Fibroblast of pulmonary artery (primary cell): ENCODE measurements at regions not wholly inside any gene's neighbourhood (a gene's known extent, or its start where the extent isn't known, plus 50 kb on each side); places are given as distances from the start of the nearest gene placed in this dataset.

ENCODE experiments used
- DNase-seq: peaks from one replicate; pipeline ENCODE4 v3.0.0-alpha.2; 2010; ENCODE audit warnings: low read depth
- H3K4me3 ChIP-seq: replicated peaks from 2 replicates; pipeline ENCODE4 v1.5.1; 2011; ENCODE audit warnings: low read depth, mild to moderate bottlenecking, control low read depth, low read length, moderate library complexity
- TF ChIP-seq, protein P1 (sequence below): IDR thresholded peaks from 2 replicates; pipeline ENCODE4 v1.5.1; 2011; ENCODE audit warnings: mild to moderate bottlenecking, control low read depth, low read length, inconsistent platforms; ENCODE audit errors: missing control alignments

GRCh38 chrX:43357741-43358140, 298.4 kb upstream of the MAOA start:
- H3K4me3 ChIP-seq, result no peak overlapping the region
- TF ChIP-seq, protein P1, sequence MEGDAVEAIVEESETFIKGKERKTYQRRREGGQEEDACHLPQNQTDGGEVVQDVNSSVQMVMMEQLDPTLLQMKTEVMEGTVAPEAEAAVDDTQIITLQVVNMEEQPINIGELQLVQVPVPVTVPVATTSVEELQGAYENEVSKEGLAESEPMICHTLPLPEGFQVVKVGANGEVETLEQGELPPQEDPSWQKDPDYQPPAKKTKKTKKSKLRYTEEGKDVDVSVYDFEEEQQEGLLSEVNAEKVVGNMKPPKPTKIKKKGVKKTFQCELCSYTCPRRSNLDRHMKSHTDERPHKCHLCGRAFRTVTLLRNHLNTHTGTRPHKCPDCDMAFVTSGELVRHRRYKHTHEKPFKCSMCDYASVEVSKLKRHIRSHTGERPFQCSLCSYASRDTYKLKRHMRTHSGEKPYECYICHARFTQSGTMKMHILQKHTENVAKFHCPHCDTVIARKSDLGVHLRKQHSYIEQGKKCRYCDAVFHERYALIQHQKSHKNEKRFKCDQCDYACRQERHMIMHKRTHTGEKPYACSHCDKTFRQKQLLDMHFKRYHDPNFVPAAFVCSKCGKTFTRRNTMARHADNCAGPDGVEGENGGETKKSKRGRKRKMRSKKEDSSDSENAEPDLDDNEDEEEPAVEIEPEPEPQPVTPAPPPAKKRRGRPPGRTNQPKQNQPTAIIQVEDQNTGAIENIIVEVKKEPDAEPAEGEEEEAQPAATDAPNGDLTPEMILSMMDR, result no peak
- no peak for DNase-seq

GRCh38 chrX:43373032-43373431, 283.1 kb upstream of the MAOA start:
- TF ChIP-seq, protein P1, result no peak
- no peak for DNase-seq
- no peak overlapping the region for H3K4me3 ChIP-seq

GRCh38 chrX:43375136-43375535, 281.0 kb upstream of the MAOA start:
- TF ChIP-seq, protein P1, result no peak
- no peak overlapping the region for H3K4me3 ChIP-seq
- DNase-seq, result no peak

DNA sequence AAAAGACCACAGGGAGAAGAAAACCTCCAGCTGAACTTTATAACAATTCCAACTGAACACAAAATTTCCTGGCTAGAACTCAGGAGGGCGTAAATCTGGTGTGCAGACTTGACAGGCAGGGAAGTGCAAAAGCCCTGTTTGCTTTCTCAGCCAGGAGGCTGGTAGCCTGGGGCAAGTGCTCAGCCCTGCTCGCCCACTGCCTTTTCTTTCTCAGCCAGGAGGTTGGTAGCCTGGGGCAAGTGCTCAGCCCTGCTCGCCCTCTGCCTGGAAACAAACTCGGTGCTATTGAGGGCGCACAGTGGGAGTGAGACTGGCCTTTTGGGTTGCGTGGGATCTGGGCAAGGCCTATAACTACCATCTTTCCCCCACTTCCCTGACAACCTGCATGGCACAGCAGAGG, 275.4 kb upstream of the MAOA start:
- TF ChIP-seq, protein P1, result no peak
- DNase-seq, result no peak
- H3K4me3 ChIP-seq, result no peak overlapping the region

DNA sequence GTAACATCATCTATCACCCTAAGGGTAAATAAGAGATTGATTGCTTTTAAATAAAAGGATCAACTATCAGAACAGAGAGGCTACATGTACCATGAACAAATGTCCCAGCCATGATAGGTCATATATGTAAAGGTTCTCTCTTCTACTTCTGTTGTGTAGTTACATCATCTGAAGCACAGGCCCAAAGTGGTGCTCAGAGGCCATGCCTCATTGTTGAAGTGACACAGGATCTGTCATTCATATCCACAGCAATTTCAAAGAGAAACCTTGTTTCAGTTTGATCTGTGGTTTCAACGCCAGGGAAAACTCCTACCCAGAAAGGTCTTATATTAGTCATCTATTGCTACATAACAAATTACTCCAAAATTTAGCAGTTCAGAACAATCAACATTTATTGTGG, 269.2 kb upstream of the MAOA start:
- TF ChIP-seq, protein P1, result no peak
- H3K4me3 ChIP-seq, result no peak overlapping the region
- no peak for DNase-seq

DNA sequence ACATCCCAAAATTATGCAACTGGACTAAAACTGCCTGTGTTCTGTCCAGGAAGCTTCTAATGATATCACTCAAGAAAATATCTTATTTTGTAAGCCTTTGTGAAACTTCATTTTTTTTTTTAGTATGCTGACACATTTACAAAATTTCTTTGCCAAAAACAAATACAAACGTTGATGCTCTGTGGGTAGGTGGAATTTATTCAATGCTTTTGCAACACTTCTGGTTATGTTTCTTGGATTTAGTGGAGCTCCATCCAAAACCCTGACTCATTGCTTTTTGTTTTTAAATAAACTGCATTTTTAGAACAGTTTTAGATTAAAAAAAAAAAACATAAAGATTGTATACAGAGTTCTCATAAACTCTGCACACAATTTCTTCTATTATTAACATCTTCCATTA, 250.9 kb upstream of the MAOA start:
- no peak for DNase-seq
- no peak overlapping the region for H3K4me3 ChIP-seq
- TF ChIP-seq, protein P1, result no peak

DNA sequence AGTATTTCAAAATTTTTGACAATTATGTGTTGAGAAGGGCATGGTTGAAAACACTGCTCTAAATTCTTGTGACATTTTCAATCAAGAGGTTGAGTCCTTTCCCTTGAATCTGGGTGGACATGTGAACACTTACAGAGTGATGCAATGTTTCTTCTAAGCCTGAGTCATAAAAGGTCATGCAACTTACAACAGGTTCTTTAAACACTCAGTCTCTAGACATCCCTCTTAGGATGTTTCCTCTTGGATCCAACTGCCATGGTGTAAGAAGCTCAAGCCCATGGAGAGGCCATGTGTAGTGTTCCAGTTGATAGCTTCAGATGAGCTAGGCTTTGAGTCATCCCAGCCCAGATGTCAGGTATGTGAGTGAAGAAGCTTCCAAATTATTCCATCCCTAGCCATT, 232.2 kb upstream of the MAOA start:
- TF ChIP-seq, protein P1, result no peak
- no peak overlapping the region for H3K4me3 ChIP-seq
- no peak for DNase-seq
